Mononuclear cell (primary cell): ENCODE measurements at regions not wholly inside any gene's neighbourhood (a gene's known extent, or its start where the extent isn't known, plus 50 kb on each side); places are given as distances from the start of the nearest gene placed in this dataset.

Experiments used
- H3K27me3 ChIP-seq: 2 replicates; pipeline ENCODE4 v1.6.0; 2011; ENCODE audit warnings: low read length, control low read depth; ENCODE audit not compliant: insufficient read depth
- H3K4me1 ChIP-seq: 2 replicates; pipeline ENCODE4 v1.5.1; 2011; ENCODE audit warnings: mild to moderate bottlenecking, low read length, control low read depth; ENCODE audit not compliant: insufficient read depth
- H3K4me3 ChIP-seq: 2 replicates; pipeline ENCODE4 v1.5.1; 2011; ENCODE audit warnings: mild to moderate bottlenecking, low read length, moderate library complexity
- H3K9me3 ChIP-seq: 2 replicates; pipeline ENCODE4 v1.5.1; 2011; ENCODE audit warnings: low read depth, mild to moderate bottlenecking, control low read depth, low read length

- H3K4me3 ChIP-seq: no peak overlapping the region
- no peaks in the 10 kb centered on the region for H3K27me3 ChIP-seq
- H3K9me3 ChIP-seq: no peaks in the 10 kb centered on the region
- peaks cover 2% of the 10 kb centered on the region for H3K4me1 ChIP-seq
Measured at GRCh38 chr5:68441309-68442073, 225.9 kb downstream of the PIK3R1 start.

DNA sequence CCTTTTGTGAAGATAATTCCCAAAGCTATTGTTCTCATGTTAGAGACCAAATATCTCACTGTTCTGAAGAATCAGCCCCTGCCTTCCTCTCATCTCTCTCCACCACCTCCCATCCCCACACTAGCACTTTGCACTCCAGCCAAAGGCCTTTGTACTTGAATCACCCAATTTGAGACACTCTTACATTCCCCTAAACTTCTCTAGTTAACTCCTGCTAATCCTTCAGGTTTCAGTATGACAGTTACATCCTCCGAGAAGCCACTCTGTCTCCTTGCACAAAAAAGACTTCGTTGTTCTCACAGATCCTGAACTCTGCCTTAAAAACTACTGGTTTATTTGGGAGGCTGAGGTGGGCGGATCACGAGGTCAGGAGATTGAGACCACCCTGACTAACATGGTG, 227.5 kb downstream of the PIK3R1 start:
- H3K4me3 ChIP-seq: no peak overlapping the region
- no peaks in the 10 kb centered on the region for H3K27me3 ChIP-seq
- no peaks in the 10 kb centered on the region for H3K9me3 ChIP-seq
- no peaks in the 10 kb centered on the region for H3K4me1 ChIP-seq

DNA sequence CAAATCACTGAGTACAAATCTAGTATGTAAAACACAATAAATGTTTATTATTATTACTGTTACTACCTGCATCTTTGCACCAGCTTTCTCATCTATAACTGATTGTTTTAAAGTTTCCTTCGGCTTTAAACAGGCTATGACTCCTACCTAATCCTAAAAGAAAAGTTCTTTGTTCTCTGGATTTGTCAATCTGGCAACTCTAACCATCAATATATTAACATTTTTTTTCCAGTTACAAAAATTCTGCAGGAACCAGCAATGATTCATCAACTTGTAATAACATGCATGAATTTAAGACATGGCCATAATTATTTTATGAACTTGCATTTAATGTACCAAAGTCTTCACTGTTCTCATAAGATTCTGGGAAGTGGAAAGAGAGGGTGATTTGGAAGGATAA, 228.5 kb downstream of the PIK3R1 start:
- Histone ChIP-seq H3K4me3 (no peak overlapping the region), H3K9me3 (no peaks in the 10 kb centered on the region), H3K4me1 (no peaks in the 10 kb centered on the region), H3K27me3 (no peaks in the 10 kb centered on the region)

- H3K4me3 ChIP-seq: no peak overlapping the region
- no peaks in the 10 kb centered on the region for H3K9me3 ChIP-seq
- no peaks in the 10 kb centered on the region for H3K27me3 ChIP-seq
- H3K4me1 ChIP-seq: no peaks in the 10 kb centered on the region
Measured at GRCh38 chr5:68444833-68445232, 229.3 kb downstream of the PIK3R1 start.

DNA sequence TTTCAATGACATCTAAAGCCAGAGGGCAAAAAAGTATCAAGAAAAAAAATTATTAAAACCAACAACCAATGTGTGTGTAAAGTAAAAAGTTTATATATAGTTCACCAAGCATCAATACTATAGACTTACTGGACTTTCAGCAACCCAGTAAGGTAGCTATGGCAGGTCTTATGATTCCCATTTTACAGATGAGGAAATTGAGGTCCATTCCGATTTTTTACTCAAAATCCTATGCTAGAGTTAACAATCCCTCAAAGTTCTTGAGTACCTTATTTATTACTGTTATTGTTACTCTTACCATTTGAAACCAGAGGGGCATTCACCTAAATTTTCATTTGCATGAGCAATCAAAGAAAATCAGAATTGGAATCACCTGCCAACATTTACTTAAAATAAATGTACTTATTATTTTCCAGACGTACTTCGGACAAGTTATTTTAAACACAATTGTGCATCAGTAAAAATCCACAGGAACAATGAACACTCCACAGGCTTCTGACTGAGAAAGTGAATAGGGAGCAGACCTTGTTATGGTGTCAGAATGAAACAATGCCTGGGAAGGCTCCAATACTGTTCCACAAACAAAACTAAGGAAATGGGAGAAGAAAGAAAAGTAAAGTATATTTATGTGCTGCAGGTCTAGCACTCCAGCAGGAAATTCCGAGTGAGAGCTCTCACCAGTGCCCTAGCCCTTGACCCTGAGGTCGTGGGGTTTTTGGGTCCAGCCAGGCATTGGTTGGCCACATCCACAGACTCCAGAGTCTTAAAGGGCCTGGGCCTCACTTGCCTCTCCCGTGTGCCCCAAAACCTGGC, 229.9 kb downstream of the PIK3R1 start:
- Histone ChIP-seq H3K9me3 (no peaks in the 10 kb centered on the region), H3K4me1 (no peaks in the 10 kb centered on the region), H3K4me3 (no peak overlapping the region), H3K27me3 (no peaks in the 10 kb centered on the region)

DNA sequence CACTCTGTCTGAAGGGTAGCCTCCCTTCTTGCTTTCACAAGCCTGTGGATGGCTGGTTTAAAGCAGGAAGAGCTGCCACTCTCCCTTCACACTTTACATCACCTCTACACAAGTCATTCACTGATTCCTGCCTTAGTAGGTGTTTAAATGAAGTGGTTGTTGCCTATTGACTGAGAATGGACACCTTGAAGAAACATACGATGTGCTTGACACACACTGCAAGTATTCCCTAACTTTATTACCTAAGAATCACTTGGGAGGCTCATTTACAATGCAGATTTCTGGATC, 230.5 kb downstream of the PIK3R1 start:
- no peak overlapping the region for H3K4me3 ChIP-seq
- no peaks in the 10 kb centered on the region for H3K9me3 ChIP-seq
- no peaks in the 10 kb centered on the region for H3K4me1 ChIP-seq
- H3K27me3 ChIP-seq: no peaks in the 10 kb centered on the region

DNA sequence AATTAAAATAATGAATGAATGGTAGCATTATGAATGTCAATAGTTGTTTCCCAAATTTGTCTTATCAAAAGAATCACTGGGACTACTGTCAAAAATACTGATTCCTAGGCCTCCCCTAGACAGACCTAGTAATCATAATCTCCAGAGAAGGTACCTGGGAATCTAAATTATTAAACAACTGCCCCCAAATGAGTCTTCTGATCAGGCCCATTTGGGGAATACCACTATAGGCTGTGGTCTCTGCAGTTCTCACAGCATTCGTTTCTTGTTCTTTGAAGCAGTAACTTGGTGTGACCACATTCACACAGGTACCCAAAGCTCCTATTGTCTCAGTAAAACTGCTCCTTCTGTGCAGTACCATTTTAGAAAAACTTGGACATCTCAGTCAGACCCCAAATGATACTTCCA, 230.9 kb downstream of the PIK3R1 start:
- Histone ChIP-seq H3K27me3 (no peaks in the 10 kb centered on the region), H3K9me3 (no peaks in the 10 kb centered on the region), H3K4me3 (no peak overlapping the region), H3K4me1 (no peaks in the 10 kb centered on the region)

- Histone ChIP-seq H3K27me3 (no peaks in the 10 kb centered on the region), H3K4me3 (no peak overlapping the region), H3K4me1 (no peaks in the 10 kb centered on the region), H3K9me3 (no peaks in the 10 kb centered on the region)
Measured at GRCh38 chr5:68447136-68447929, 231.8 kb downstream of the PIK3R1 start.

- Histone ChIP-seq H3K4me1 (no peaks in the 10 kb centered on the region), H3K9me3 (no peaks in the 10 kb centered on the region), H3K27me3 (no peaks in the 10 kb centered on the region), H3K4me3 (no peak overlapping the region)
Measured at GRCh38 chr5:68449380-68449779, 233.8 kb downstream of the PIK3R1 start.

- H3K9me3 ChIP-seq: no peaks in the 10 kb centered on the region
- H3K4me3 ChIP-seq: no peak overlapping the region
- no peaks in the 10 kb centered on the region for H3K27me3 ChIP-seq
- no peaks in the 10 kb centered on the region for H3K4me1 ChIP-seq
Measured at GRCh38 chr5:68450245-68450852, 234.8 kb downstream of the PIK3R1 start.

DNA sequence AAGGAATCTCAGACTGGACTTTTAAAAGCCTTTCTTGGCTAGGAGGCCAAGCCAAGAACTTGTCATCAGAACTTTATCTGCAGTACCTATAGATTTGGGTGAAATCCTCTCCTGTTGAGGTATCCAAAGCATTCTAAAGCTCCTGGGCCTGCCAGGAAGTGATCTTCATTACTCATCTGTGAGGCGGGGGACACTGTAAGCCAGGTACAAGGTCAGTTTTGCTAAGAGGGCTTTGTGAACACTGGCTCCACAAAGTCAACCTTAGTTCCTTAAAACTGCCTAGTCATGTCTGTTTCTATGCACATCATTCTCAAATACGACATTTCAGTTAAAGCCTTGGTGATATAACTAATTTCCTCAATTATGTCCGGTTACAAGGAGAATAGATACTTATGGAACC, 236.7 kb downstream of the PIK3R1 start:
- H3K4me3 ChIP-seq: no peak overlapping the region
- H3K27me3 ChIP-seq: no peaks in the 10 kb centered on the region
- no peaks in the 10 kb centered on the region for H3K9me3 ChIP-seq
- H3K4me1 ChIP-seq: no peaks in the 10 kb centered on the region

DNA sequence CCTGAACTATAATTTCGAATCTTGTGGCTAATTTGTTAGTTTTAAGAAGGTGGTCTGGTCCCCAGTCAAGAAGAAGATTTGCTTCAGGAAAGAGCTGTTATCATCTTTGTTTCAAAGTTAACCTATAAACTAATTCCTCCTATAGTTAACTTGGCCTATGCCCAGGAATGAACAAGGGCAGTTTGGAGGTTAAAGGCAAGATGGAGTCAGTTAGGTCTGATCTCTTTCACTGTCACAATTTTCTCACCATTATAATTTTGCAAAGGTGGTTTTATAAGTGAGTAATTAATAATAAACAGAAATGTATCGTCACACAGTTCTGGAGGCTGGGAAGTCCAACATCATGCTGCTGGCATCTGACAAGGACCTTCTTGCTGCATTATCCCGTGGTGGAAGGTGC, 238.6 kb downstream of the PIK3R1 start:
- Histone ChIP-seq H3K9me3 (no peaks in the 10 kb centered on the region), H3K27me3 (no peaks in the 10 kb centered on the region), H3K4me3 (no peak overlapping the region), H3K4me1 (no peaks in the 10 kb centered on the region)

GRCh38 chr5:68454766-68455165, 239.2 kb downstream of the PIK3R1 start:
- Histone ChIP-seq H3K9me3 (no peaks in the 10 kb centered on the region), H3K4me1 (no peaks in the 10 kb centered on the region), H3K27me3 (no peaks in the 10 kb centered on the region), H3K4me3 (no peak overlapping the region)

DNA sequence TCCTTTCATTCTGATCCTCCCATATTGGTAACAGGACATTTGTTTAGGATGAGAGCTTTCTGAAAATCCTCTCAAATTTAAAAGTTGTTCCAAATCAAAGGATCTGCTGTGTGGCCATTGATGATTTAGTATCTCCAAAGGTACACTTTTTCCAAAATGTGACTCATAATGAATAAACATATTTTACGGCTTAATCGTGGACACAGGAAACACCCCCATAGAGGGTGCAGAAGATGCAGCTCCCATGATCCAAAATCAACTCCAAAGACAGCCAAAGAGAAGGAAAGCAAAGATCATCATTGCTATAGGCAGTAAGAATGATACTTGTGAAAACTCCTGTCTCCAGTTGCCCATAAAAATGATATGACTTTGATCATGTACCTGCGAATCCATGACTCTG, 239.7 kb downstream of the PIK3R1 start:
- no peaks in the 10 kb centered on the region for H3K4me1 ChIP-seq
- no peaks in the 10 kb centered on the region for H3K27me3 ChIP-seq
- no peak overlapping the region for H3K4me3 ChIP-seq
- H3K9me3 ChIP-seq: no peaks in the 10 kb centered on the region

DNA sequence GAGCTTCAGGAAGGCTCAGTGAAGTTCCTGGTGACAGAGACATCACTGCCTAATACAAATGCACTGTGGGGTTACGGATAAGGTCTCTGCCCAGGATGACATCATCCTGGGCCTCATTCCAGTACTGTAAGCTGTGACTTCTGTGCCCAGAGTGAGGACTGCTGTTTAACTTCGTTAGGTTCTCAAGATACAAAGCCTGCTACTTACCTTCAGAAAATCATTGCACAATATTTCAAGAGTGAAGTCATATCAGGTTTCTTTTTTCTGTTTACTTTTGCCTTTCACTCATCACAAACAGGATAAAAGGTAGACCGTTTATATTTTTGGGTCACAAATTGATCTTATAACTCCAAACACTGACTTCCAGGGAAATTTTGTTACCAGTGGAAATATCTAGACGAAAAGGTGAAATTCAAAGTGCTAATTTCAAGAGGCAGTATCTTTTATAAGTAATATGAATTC, 241.2 kb downstream of the PIK3R1 start:
- H3K4me3 ChIP-seq: no peak overlapping the region
- H3K9me3 ChIP-seq: no peaks in the 10 kb centered on the region

More for the DNA sequence above, 241.2 kb downstream of the PIK3R1 start:
- Histone ChIP-seq H3K4me1 (no peaks in the 10 kb centered on the region), H3K27me3 (no peaks in the 10 kb centered on the region)
